ENCODE measurements at regions not wholly inside any gene's neighbourhood (a gene's known extent, or its start where the extent isn't known, plus 50 kb on each side); places are given as distances from the start of the nearest gene placed in this dataset.

GRCh38 chr21:43274022-43274945 is 105.5 kb downstream of the CRYAA start:
- H3K27ac ChIP-seq = no peak overlapping the region
- no peaks in the 10 kb centered on the region for H3K9me3 ChIP-seq (ENCODE audit: low read depth)
- H3K4me3 ChIP-seq = no peak overlapping the region
- TF ChIP-seq CTCF (IDR thresholded peaks at IDR 0.05; ENCODE audit: low read depth, low read length) = no peak
- no peak for DNase-seq (ENCODE audit: low read depth in 1 of 2, low spot score in 1 of 2)
- H3K36me3 ChIP-seq = no peaks in the 10 kb centered on the region
- H3K27me3 ChIP-seq = no peaks in the 10 kb centered on the region
- peaks cover 6% of the 10 kb centered on the region for H3K4me1 ChIP-seq (ENCODE audit: low read depth)

GRCh38 chr21:43273708-43274021 is 104.9 kb downstream of the CRYAA start:
- Histone ChIP-seq H3K4me1 (ENCODE audit: low read depth) (peaks cover 6% of the 10 kb centered on the region), H3K27ac (no peak overlapping the region), H3K27me3 (no peaks in the 10 kb centered on the region), H3K36me3 (no peaks in the 10 kb centered on the region), H3K4me3 (no peak overlapping the region), H3K9me3 (ENCODE audit: low read depth) (no peaks in the 10 kb centered on the region)
- no peak for TF ChIP-seq CTCF (IDR thresholded peaks at IDR 0.05; ENCODE audit: low read depth, low read length)
- no peak for DNase-seq (ENCODE audit: low read depth in 1 of 2, low spot score in 1 of 2)

GRCh38 chr21:43273016-43273707 is 104.4 kb downstream of the CRYAA start:
- H3K4me1 ChIP-seq (ENCODE audit: low read depth) = peaks cover 6% of the 10 kb centered on the region

GRCh38 chr21:43272591-43272990 is 103.8 kb downstream of the CRYAA start:
- Histone ChIP-seq H3K4me3 (no peak overlapping the region), H3K9me3 (ENCODE audit: low read depth) (no peaks in the 10 kb centered on the region), H3K27me3 (no peaks in the 10 kb centered on the region), H3K36me3 (no peaks in the 10 kb centered on the region), H3K27ac (no peak overlapping the region), H3K4me1 (ENCODE audit: low read depth) (peaks cover 2% of the 10 kb centered on the region)
- no peak for DNase-seq (ENCODE audit: low read depth in 1 of 2, low spot score in 1 of 2)
- no peak for TF ChIP-seq CTCF (IDR thresholded peaks at IDR 0.05; ENCODE audit: low read depth, low read length)

More at GRCh38 chr21:43273016-43273707, 104.4 kb downstream of the CRYAA start:
- no peak overlapping the region for H3K4me3 ChIP-seq
- H3K27ac ChIP-seq = no peak overlapping the region
- no peaks in the 10 kb centered on the region for H3K36me3 ChIP-seq
- no peaks in the 10 kb centered on the region for H3K27me3 ChIP-seq
- no peaks in the 10 kb centered on the region for H3K9me3 ChIP-seq (ENCODE audit: low read depth)
- no peak for TF ChIP-seq CTCF (IDR thresholded peaks at IDR 0.05; ENCODE audit: low read depth, low read length)
- DNase-seq (ENCODE audit: low read depth in 1 of 2, low spot score in 1 of 2) = no peak

- Histone ChIP-seq H3K36me3 (no peaks in the 10 kb centered on the region), H3K9me3 (ENCODE audit: low read depth) (no peaks in the 10 kb centered on the region), H3K27ac (no peak overlapping the region), H3K4me3 (no peak overlapping the region), H3K4me1 (ENCODE audit: low read depth) (no peaks in the 10 kb centered on the region), H3K27me3 (no peaks in the 10 kb centered on the region)
- TF ChIP-seq CTCF (IDR thresholded peaks at IDR 0.05; ENCODE audit: low read depth, low read length) = no peak
- DNase-seq (ENCODE audit: low read depth in 1 of 2, low spot score in 1 of 2) = no peak
These were observed 102.7 kb downstream of the CRYAA start for GRCh38 chr21:43271452-43272020.
